ENCODE measurements at regions not wholly inside any gene's neighbourhood (a gene's known extent, or its start where the extent isn't known, plus 50 kb on each side); places are given as distances from the start of the nearest gene placed in this dataset.
"Not testable (repeated sequence)": the region's sequence is repeated elsewhere in the genome, so short reads cannot be mapped to it uniquely, and the experiment has no call there.

GRCh38 chr9:2274762-2275161 is 259.6 kb downstream of the SMARCA2 start:
- DNase-seq (no peak), ATAC-seq (no peak)
- intact Hi-C loops (cut with DNase I) = no loop called here

GRCh38 chr9:2276296-2276695 is 261.1 kb downstream of the SMARCA2 start:
- DNase-seq = no peak
- intact Hi-C loops (cut with DNase I) = no loop called here
- no peak for ATAC-seq

- DNase-seq; ATAC-seq; intact Hi-C loops (cut with DNase I): not testable (repeated sequence)
Observed at GRCh38 chr9:2277133-2277532, 262.0 kb downstream of the SMARCA2 start.

- DNase-seq; ATAC-seq; intact Hi-C loops (cut with DNase I): not testable (repeated sequence)
Observed at GRCh38 chr9:2277644-2278043, 262.5 kb downstream of the SMARCA2 start.

- intact Hi-C loops (cut with DNase I); ATAC-seq; DNase-seq: not testable (repeated sequence)
Observed at GRCh38 chr9:2279138-2279537, 264.0 kb downstream of the SMARCA2 start.

GRCh38 chr9:2281031-2281802 is 266.1 kb downstream of the SMARCA2 start:
- ATAC-seq = no peak
- intact Hi-C loops (cut with DNase I) = no loop called here
- DNase-seq = no peak

- intact Hi-C loops (cut with DNase I) = no loop called here
- no peak for ATAC-seq
- DNase-seq = no peak
Observed at GRCh38 chr9:2281803-2282185, 266.6 kb downstream of the SMARCA2 start.

- DNase-seq (no peak), ATAC-seq (no peak)
- intact Hi-C loops (cut with DNase I) = no loop called here
Observed at GRCh38 chr9:2284770-2285169, 269.6 kb downstream of the SMARCA2 start.

- DNase-seq (no peak), ATAC-seq (no peak)
- intact Hi-C loops (cut with DNase I) = no loop called here
Observed at GRCh38 chr9:2285416-2286332, 270.5 kb downstream of the SMARCA2 start.

GRCh38 chr9:2286333-2286705 is 271.2 kb downstream of the SMARCA2 start:
- intact Hi-C loops (cut with DNase I) = no loop called here
- ATAC-seq (no peak), DNase-seq (no peak)

GRCh38 chr9:2286825-2287455 is 271.8 kb downstream of the SMARCA2 start:
- ATAC-seq (no peak), DNase-seq (no peak)
- intact Hi-C loops (cut with DNase I) = no loop called here

- no peak for ATAC-seq
- intact Hi-C loops (cut with DNase I) = no loop called here
- no peak for DNase-seq
Observed at GRCh38 chr9:2288309-2288708, 273.2 kb downstream of the SMARCA2 start.

- DNase-seq (no peak), ATAC-seq (no peak)
- intact Hi-C loops (cut with DNase I) = no loop called here
Observed at GRCh38 chr9:2289263-2289662, 274.1 kb downstream of the SMARCA2 start.

- DNase-seq = no peak
- ATAC-seq = peak in 1 of 2 donors; percentile 61
- intact Hi-C loops (cut with DNase I) = no loop called here
Observed at GRCh38 chr9:2290382-2290781, 275.2 kb downstream of the SMARCA2 start.

GRCh38 chr9:2291980-2292704 is 277.0 kb downstream of the SMARCA2 start:
- no peak for DNase-seq
- intact Hi-C loops (cut with DNase I) = no loop called here

GRCh38 chr9:2292733-2293132 is 277.6 kb downstream of the SMARCA2 start:
- intact Hi-C loops (cut with DNase I) = no loop called here
- DNase-seq (no peak), ATAC-seq (no peak)

More at GRCh38 chr9:2291980-2292704, 277.0 kb downstream of the SMARCA2 start:
- peak in 1 of 2 donors; percentile 38 for ATAC-seq

GRCh38 chr9:2297771-2298170 is 282.6 kb downstream of the SMARCA2 start:
- intact Hi-C loops (cut with DNase I) = no loop called here
- ATAC-seq (no peak), DNase-seq (no peak)

- no peak for DNase-seq
- ATAC-seq = no peak
- intact Hi-C loops (cut with DNase I) = no loop called here
Observed at GRCh38 chr9:2298217-2298616, 283.1 kb downstream of the SMARCA2 start.

GRCh38 chr9:2299156-2299842 is 284.2 kb downstream of the SMARCA2 start:
- intact Hi-C loops (cut with DNase I) = no loop called here
- no peak for ATAC-seq
- DNase-seq = no peak
